ENCODE measurements at regions not wholly inside any gene's neighbourhood (a gene's known extent, or its start where the extent isn't known, plus 50 kb on each side); places are given as distances from the start of the nearest gene placed in this dataset.

GRCh38 chr7:84548366-84549365 is 354.1 kb upstream of the SEMA3A start:
- TF ChIP-seq, protein P1, sequence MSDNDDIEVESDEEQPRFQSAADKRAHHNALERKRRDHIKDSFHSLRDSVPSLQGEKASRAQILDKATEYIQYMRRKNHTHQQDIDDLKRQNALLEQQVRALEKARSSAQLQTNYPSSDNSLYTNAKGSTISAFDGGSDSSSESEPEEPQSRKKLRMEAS (IDR thresholded peaks at IDR 0.05): no peak
- TF ChIP-seq REST (IDR thresholded peaks at IDR 0.05) (no peak), POLR2A (IDR thresholded peaks at IDR 0.05; ENCODE audit: low read length) (no peak), RARB (CRISPR knock-in tag; IDR thresholded peaks at IDR 0.05) (no peak), SMC3 (IDR thresholded peaks at IDR 0.05) (no peak)
- TF ChIP-seq, protein P2, sequence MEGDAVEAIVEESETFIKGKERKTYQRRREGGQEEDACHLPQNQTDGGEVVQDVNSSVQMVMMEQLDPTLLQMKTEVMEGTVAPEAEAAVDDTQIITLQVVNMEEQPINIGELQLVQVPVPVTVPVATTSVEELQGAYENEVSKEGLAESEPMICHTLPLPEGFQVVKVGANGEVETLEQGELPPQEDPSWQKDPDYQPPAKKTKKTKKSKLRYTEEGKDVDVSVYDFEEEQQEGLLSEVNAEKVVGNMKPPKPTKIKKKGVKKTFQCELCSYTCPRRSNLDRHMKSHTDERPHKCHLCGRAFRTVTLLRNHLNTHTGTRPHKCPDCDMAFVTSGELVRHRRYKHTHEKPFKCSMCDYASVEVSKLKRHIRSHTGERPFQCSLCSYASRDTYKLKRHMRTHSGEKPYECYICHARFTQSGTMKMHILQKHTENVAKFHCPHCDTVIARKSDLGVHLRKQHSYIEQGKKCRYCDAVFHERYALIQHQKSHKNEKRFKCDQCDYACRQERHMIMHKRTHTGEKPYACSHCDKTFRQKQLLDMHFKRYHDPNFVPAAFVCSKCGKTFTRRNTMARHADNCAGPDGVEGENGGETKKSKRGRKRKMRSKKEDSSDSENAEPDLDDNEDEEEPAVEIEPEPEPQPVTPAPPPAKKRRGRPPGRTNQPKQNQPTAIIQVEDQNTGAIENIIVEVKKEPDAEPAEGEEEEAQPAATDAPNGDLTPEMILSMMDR (IDR thresholded peaks at IDR 0.05): no peak
